Osteoblast (primary cell): ENCODE measurements at regions not wholly inside any gene's neighbourhood (a gene's known extent, or its start where the extent isn't known, plus 50 kb on each side); places are given as distances from the start of the nearest gene placed in this dataset.

Experiments used
- DNase-seq: peaks from one replicate; pipeline ENCODE4 v3.0.0; 2011; ENCODE audit warnings: low spot score, mixed read lengths; ENCODE audit not compliant: insufficient read length; ENCODE audit errors: missing footprints
- H2AFZ ChIP-seq: 2 replicates; pipeline ENCODE4 v1.6.0; 2011; ENCODE audit warnings: mild to moderate bottlenecking, low read length
- H3K27ac ChIP-seq: 2 replicates; pipeline ENCODE4 v1.5.1; 2011; ENCODE audit warnings: mild to moderate bottlenecking, low read depth, low read length, moderate library complexity
- H3K27me3 ChIP-seq: 2 replicates; pipeline ENCODE4 v1.6.0; 2012; ENCODE audit warnings: mild to moderate bottlenecking, control low read depth, inconsistent platforms, low read length, moderate library complexity; ENCODE audit not compliant: insufficient read depth
- H3K36me3 ChIP-seq: 2 replicates; pipeline ENCODE4 v1.5.1; 2011; ENCODE audit warnings: mild to moderate bottlenecking, low read length, control low read depth, moderate library complexity; ENCODE audit not compliant: insufficient read depth
- H3K4me1 ChIP-seq: 2 replicates; pipeline ENCODE4 v1.5.1; 2011; ENCODE audit warnings: mild to moderate bottlenecking, low read length, control low read depth, moderate library complexity; ENCODE audit not compliant: insufficient read depth
- H3K4me2 ChIP-seq: 2 replicates; pipeline ENCODE4 v1.6.0; 2011; ENCODE audit warnings: mild to moderate bottlenecking, low read length; ENCODE audit not compliant: insufficient read depth
- H3K4me3 ChIP-seq: fragments of 200-600 bp; sonication (generic); 3 replicates; pipeline ENCODE4 v1.5.1; 2012; ENCODE audit warnings: mild to moderate bottlenecking, low read length, inconsistent platforms; ENCODE audit not compliant: insufficient read depth
- H3K79me2 ChIP-seq: 2 replicates; pipeline ENCODE4 v1.6.0; 2012; ENCODE audit warnings: mild to moderate bottlenecking, low read length, control low read depth, inconsistent platforms; ENCODE audit not compliant: insufficient read depth
- H3K9me3 ChIP-seq: 2 replicates; pipeline ENCODE4 v1.5.1; 2011; ENCODE audit warnings: low read depth, low read length, control low read depth
- H4K20me1 ChIP-seq: 2 replicates; pipeline ENCODE4 v1.6.0; 2012; ENCODE audit warnings: mild to moderate bottlenecking, low read length, control low read depth; ENCODE audit not compliant: insufficient read depth
- CTCF ChIP-seq: IDR thresholded peaks from 2 replicates; pipeline ENCODE4 v1.5.1; 2011; ENCODE audit warnings: mild to moderate bottlenecking, low read depth, low read length, moderate library complexity; ENCODE audit errors: extremely low read depth

DNA sequence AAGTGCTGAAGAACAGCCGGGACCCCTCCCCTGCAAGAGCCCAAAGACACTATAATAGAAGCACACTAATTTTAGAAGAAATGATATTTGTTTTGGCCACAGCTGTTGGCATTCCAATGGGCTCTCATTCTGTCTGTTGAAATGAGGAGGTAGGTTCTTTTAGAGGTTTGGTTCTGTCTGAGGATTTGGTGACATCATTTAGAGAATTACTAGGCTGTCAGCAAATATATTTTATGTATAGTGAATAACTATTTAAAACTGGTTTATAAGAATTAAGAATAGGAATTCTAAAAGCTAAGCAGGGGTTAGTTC, 200.7 kb upstream of the SLC38A2 start:
- Histone ChIP-seq H3K79me2 (no peaks in the 10 kb centered on the region), H3K27me3 (no peaks in the 10 kb centered on the region), H3K9me3 (no peaks in the 10 kb centered on the region), H4K20me1 (no peaks in the 10 kb centered on the region), H3K27ac (no peak overlapping the region), H3K36me3 (no peaks in the 10 kb centered on the region), H3K4me2 (no peak overlapping the region), H3K4me1 (no peaks in the 10 kb centered on the region), H2AFZ (no peak overlapping the region), H3K4me3 (no peak overlapping the region)
- no peak for TF ChIP-seq CTCF
- no peak for DNase-seq

GRCh38 chr12:46572644-46573346, 200.2 kb upstream of the SLC38A2 start:
- H3K27ac ChIP-seq, result no peak overlapping the region
- H3K79me2 ChIP-seq, result no peaks in the 10 kb centered on the region
- no peak for DNase-seq
- no peaks in the 10 kb centered on the region for H4K20me1 ChIP-seq
- TF ChIP-seq CTCF, result no peak
- no peak overlapping the region for H3K4me2 ChIP-seq
- H3K4me1 ChIP-seq, result no peaks in the 10 kb centered on the region
- H3K36me3 ChIP-seq, result no peaks in the 10 kb centered on the region
- H3K4me3 ChIP-seq, result no peak overlapping the region
- no peaks in the 10 kb centered on the region for H3K9me3 ChIP-seq
- peak overlapping the region; percentile 10 for H2AFZ ChIP-seq
- H3K27me3 ChIP-seq, result no peaks in the 10 kb centered on the region

GRCh38 chr12:46571608-46572007, 199.0 kb upstream of the SLC38A2 start:
- no peak for DNase-seq
- no peak overlapping the region for H3K4me3 ChIP-seq
- H3K79me2 ChIP-seq, result no peaks in the 10 kb centered on the region
- no peak overlapping the region for H3K27ac ChIP-seq
- TF ChIP-seq CTCF, result no peak
- no peaks in the 10 kb centered on the region for H3K9me3 ChIP-seq
- no peak overlapping the region for H2AFZ ChIP-seq
- H3K4me1 ChIP-seq, result no peaks in the 10 kb centered on the region
- no peaks in the 10 kb centered on the region for H4K20me1 ChIP-seq
- no peaks in the 10 kb centered on the region for H3K27me3 ChIP-seq
- no peak overlapping the region for H3K4me2 ChIP-seq
- no peaks in the 10 kb centered on the region for H3K36me3 ChIP-seq

DNA sequence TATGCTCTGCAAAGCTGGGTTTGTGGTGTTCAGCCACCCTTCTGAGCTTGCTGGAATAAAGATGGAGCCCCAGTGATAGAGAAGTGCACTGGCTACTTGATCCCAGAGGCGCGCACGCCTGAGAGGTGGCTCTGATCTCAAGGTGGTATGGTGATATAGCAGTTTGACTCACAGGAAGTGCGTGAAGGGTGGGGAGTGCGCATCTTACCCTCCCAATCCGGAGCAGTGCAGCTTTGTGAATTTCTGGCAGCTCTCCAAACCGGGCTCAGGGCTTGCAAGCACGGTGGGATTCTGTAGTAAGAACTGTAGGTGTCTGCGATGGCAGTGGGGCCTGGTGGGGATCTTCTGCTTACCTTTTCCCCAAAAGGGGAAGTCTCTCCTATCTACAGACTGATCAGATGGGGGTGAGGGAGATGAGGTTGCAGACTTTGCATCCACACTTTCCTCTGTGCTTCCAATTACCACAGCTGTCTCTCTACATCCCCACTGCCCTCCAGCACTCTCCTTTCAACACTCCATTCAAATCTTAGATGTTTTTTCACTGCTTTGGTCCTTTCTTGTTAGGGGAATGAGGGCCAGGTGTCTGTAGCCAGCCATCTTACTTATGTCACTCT, 197.4 kb upstream of the SLC38A2 start:
- no peaks in the 10 kb centered on the region for H3K4me1 ChIP-seq
- no peak for TF ChIP-seq CTCF
- H2AFZ ChIP-seq, result no peak overlapping the region
- H3K9me3 ChIP-seq, result no peaks in the 10 kb centered on the region
- H3K27ac ChIP-seq, result no peak overlapping the region
- H3K36me3 ChIP-seq, result no peaks in the 10 kb centered on the region
- DNase-seq, result no peak
- H3K4me2 ChIP-seq, result no peak overlapping the region
- no peaks in the 10 kb centered on the region for H3K79me2 ChIP-seq
- no peaks in the 10 kb centered on the region for H4K20me1 ChIP-seq
- no peaks in the 10 kb centered on the region for H3K27me3 ChIP-seq
- H3K4me3 ChIP-seq, result no peak overlapping the region
